NCI-H1417 (cell line): ENCODE measurements at regions not wholly inside any gene's neighbourhood (a gene's known extent, or its start where the extent isn't known, plus 50 kb on each side); places are given as distances from the start of the nearest gene placed in this dataset.

ENCODE experiments used
- DNase-seq, 3 experiments: peaks; one replicate each; lab custom pipeline; 2025; lab: John Stamatoyannopoulos, UW

DNA sequence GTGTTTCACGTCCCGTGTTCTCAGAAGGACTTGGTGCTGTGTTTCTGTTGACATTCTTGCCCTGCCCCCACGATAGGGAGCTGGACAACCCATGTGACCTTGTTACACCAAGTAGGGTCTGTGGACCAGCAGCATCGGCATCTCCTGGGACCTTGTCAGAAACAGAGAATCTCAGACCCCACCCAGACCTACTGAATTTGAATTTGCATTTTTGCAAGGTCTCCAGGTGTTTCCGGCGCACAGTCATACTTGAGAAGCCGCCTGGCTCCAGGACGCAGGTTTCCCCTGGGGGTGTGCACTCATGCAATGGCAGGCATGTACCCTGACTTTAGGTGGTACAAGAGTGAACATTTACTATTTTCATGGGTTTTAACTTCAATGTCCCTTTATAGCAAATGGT is 117.9 kb downstream of the TLE3 start:
- no peak for DNase-seq

DNA sequence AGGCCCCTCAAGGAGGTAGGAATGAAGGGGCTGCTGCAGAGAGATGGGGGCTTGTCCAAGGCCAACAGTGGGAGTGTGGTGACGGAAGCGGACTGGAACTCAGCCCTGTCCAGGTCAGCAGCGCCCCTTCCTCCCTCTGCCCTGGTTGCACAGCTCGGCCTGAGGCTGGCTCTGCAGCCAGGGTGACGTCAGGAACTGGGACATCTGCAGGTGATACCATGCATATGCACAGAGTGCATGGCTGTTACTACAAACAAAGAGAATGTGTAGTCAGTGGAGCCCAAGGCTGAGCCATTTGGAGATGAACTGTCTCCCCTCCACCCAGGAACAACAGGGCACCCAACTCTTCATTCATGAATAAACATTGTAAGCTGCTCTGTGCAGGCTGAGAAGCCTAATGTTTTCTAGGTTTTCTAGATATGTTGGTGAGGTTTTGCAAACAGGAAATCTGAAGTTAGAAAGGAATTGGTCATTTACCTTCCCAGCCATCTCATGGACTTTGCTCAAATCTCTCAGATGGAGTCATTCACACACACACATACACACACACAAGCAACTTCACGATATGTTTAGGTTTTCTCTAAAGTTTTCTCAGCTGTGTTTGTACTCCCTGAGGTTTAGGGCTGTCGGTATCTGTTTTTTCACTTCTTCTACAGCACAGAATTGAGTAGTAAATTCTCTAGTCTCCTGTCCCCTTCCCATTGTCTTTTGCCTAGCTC is 117.2 kb downstream of the TLE3 start:
- DNase-seq, result no peak

DNA sequence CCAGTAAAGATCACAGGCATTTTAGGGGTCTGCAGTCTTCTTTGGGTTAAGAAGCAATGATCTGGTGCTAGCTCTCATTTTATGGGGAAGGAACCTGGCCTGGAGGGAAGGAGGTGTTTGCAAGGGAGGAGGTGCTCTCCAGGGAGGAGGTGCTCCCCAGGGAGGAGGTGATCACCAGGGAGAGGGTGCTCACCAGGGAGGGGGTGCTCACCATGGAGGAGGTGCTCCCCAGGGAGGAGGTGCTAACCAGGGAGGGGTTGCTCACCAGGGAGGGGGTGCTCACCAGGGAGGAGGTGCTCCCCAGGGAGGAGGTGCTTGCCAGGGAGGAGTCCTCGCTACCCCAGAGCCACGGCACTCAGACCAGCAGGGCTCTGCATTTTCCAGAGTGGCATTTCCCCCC is 115.7 kb downstream of the TLE3 start:
- no peak for DNase-seq

DNA sequence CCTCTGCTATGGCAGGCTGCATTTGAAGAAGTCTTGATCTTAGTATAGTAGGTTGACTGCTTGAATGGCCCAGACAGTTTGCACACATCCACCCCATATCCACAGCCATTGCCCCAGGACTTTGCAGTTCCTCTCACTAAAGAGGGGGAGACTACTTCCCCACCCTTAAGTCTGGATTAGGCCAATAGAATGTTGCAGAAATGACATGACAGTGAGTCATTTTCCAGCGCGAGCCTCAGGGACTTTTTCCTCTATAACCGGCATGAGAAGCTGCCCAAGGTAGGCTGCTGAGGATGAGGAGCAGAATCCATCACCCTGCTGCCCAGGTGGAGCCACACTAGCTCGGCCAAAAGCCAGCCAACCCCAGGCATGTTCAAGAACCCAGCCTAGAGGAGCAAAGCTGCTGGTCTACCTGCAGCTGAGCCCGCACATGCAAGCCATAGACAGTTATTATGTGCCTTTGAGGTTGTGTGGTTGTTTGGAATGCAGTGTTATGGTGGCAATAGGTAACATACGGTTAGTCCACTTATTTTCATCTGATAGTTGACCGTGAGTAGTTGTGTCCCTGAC is 113.9 kb downstream of the TLE3 start:
- no peak for DNase-seq

DNA sequence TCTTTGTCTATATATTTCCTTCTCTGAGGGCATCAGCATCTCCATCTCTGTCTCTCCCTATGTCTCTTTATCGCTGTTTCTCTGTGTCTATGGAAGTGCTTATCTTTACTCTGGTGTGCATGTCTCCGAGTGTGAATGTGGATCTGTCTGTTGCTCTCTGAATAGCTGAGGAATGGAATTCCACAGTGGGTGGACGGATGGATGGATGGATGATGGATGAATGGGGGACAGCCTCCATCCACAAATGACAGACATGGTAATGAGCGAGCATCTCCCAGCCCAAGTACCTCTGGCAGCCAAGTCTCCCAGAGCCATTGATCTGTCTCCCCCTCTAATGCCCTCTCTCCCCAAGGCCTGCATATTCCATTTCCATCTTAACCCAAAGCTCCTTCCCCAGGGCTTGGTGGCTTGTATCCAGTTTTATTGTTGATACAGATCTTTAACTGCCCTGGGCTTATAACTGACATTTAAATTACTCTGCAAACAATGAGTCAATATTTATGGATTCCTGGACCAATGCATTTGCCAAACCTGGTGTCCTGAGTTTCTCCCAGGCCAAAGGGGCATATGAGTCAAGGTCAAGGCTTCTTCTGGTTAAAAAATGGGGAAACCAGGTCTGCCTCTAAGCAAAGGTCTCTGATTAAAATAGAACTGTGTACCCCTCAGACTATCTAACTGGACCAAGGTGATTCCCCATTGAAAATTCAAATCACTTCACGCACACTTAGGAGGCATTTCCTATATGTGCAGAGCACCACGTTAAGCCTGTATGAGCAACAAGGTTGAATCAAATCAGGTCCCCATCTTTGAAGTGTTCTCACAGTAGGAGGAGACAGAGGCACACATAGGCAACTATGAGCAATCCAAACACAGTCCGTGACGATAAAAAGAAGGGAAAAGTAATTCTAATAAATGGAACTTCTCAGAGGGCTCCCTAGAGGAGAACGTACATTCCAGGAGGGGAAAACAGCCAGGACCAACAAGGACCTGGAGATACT is 109.9 kb downstream of the TLE3 start:
- DNase-seq, result peak in 2 of 3 experiments; percentile 62 to 78

DNA sequence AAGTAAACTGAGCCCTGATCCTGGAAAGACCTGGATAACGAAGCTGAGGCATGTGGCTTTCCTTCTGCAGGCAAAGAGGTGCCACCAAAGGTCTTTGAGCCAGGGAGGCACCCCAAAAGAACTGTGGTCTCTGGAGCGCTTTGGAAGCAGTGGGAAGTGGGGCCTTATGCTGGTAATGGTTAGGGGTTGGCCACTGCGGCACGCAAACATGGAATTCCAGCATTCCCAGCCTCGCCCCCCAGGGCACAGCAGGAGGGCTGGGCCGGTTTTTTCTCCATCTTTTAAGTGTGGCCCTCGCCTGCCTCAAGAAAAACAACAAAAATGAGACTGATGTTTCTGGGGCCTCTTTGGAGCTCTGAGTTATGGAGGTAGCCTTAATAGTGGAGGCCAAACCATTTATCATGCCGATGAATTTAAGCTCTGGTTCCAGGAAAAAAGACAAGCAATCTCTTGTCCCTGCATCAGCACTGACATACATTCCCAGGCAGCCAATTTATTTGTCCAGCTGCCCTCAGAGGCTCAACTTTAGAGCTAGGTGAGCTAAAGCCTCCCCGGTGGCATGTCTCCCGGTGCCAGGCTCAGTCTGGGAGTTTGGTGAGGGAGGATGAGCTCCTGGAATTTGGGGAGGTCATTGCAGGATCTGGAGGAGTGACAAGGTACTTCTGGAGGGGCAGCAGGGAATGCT is 109.0 kb downstream of the TLE3 start:
- DNase-seq, result no peak

DNA sequence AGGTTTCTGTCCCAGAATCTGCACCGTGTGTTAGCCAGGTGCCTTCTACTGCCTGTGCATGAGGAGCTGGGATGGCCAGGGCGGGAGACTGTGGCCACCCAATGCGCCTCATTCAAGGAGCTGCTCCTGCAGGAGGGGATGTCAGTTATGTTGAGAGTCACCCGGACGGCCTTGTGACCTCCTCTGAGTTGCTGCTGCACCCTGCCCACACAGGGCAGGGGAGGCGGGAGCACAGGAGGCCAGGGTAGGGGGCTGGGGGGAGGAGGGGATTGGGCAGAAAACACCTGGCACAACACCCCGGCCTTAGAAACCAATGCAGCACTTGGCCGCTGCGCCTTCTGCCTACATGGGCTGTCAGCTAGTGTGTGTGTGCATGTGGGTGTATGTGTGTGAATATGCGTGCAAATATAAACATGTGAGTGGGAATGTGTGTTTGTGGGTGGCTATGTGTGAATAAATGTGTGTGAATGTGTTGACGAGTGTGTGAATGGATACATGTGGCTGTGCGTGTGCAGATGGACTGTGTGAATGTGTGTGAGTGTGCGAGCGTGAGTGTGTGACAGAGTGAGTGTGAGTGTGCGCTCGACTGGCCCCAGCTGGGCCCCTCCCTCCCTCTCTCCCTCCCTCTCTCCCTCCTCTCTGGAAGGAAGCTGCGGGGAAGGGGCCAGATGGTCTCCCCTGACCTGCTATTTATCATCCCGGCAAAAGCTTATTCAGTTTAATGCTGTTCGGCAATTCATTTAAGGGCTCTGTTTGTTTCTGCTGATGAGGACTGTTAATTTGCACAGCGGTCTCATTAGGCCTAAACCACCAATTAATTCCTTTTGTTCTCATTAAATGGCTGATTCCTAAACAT is 106.9 kb downstream of the TLE3 start:
- peak in 2 of 3 experiments; percentile 80 to 93 for DNase-seq

DNA sequence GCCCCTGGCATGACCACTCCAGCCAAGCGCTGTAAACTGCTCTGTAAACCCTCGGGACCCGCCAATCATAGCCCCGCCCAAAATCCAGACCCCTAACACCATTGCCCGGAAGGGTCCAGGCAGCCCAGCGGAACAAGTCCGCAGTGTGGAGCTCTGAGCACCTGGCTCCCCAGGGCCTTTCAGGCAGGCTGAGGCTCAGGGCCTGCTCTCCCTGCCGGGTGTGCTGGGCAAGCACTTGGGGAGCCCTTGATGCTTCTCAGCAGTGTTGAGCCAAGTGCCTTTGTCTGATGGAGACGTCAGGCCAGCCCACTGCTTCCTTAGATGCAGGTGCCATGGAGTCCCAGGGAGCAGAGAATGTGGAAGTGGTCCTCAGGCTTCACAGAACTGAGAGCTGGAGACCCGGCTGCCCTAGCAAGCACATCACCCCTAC is 106.2 kb downstream of the TLE3 start:
- peak; percentile 66 to 93 (median 80) for DNase-seq

DNA sequence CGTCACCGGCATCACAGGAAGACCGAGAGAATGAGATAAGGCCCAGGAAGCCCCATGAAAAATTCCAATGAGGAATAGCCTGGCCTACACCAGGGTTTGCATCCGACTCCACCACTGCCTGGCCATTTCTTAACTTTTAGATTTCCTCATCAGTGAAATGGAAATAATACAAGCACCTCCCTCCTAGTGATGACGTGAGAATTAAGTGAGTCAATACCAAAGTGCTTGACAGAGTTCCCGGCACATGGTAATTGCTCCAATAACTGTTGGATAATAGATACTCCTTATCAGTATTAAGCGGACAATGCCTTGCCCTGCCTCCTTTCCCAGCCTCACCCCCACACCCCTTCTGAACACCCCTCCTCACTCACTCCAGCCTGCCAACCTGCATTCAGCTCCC is 105.4 kb downstream of the TLE3 start:
- peak in 1 of 3 experiments; percentile 46 for DNase-seq

DNA sequence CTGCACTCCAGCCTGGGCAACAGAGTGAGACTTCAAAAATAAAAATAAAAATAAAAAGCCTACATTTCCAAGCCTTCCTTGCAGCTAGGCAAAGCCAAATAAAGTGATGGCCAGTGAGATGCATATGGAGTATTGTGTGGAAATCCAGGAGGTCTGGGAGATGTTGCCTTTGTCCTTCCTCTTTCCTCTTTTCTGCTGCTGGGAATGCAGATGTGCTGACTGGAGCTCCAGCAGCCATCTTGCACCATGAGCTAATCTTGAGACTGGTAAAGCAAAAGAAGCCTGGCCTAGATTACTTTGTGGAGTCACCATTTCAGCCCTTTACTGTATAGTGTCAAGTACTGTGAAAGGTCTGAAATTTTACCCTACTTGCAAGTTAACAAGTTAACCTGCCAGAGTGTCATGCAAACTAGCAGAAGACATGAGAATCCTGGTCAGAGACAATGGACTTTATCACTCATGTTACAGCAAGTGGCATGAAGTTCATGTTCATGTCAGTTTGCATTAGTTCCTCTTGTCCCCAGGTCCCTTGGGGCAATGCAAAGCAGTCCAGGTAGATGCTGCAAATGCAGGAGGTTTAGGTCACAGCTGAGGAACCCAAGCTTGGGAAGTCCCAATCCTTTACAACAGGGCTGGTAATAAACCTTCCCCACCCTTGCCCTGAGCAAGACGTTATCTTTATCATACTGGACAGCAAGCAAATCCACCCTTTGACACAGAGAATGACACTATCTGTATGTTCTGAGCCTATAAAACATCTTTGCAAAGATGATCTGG is 103.1 kb downstream of the TLE3 start:
- no peak for DNase-seq

DNA sequence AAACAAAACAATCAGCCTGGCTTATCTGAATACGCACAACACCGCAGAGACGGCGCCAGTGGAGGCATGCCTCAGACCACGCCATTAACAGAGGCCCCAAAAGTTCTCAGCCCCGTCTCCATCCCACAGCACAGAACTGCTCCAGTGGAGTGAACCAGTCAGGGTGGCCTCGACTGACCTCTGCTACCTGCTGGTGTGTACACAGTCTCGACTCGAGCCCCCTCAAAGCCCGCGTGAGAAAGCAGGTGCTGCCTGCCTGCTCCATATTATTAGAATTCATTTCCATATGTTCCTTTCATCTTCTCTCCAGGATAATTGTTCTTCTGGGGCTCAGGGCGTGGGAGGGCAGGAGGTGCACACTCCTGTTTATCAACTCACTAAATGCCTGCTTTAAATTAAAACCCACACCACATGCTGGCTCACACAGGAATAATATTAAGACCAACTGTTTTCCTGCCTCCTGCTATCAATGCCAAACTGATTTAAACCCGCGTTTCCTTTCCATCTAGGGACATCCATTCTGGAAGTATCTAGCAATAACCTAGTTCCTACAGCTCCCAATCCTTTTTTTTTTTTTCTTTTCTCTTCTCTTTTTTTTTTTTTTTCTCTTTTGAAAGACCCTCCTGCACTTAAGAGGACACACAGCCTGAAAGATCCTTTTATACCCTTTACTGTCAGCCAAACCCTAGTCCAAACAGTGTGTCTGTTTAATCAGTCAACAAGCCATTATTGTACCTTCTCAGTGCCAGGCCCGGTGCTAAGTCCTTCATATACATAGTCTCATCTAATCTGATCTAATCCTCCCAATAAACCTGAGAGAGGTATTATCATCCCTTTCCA is 101.2 kb downstream of the TLE3 start:
- peak in 2 of 3 experiments; percentile 87 to 97 for DNase-seq

DNA sequence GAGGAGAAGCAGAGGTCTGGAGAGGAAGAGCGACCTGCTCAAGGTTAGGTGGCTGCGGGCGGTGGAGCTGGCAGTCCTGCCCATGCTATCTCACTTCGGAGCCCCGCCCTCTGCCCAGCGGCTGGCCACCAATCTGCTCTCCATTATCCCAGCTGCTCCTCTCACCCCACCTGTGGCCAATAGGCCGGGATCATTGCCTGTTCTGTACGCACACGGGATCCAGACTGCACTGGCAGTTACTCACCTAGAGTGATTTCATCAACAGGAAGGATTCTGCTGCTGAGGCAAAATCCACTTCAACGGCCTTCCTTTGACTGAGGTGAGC is 100.6 kb downstream of the TLE3 start:
- peak in 2 of 3 experiments; percentile 83 to 96 for DNase-seq
